NCI-H510A treated with DMSO at 0.1 percent for 48 hours (cell line): ENCODE measurements at regions not wholly inside any gene's neighbourhood (a gene's known extent, or its start where the extent isn't known, plus 50 kb on each side); places are given as distances from the start of the nearest gene placed in this dataset.
A peak's percentile ranks its signal among the peaks of the same experiment; 100 is the strongest.
"Not testable (repeated sequence)": the region's sequence is repeated elsewhere in the genome, so short reads cannot be mapped to it uniquely, and the experiment has no call there.

ENCODE experiments used
- DNase-seq: peaks from one replicate; lab custom pipeline; 2025; lab: John Stamatoyannopoulos, UW

DNA sequence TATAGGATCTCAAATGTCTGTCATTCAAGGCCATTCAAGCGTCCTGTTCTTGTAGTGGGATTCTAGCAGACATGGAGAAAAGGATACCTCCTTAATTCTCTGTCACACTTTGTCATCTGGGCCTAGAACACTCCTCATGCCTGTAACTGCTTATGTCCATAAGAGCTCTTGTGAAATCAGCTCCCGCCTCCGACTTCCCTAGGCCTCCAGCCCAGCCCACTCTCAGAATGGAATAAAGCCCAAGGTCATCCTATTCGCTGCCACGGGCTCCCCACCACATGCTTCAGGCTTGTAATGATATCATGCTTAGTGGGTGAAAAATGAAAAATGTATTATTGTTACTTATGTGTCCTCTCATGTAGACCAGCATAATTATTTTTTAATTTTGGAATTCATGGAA, 632.5 kb downstream of the ISL1 start:
- no peak for DNase-seq

DNA sequence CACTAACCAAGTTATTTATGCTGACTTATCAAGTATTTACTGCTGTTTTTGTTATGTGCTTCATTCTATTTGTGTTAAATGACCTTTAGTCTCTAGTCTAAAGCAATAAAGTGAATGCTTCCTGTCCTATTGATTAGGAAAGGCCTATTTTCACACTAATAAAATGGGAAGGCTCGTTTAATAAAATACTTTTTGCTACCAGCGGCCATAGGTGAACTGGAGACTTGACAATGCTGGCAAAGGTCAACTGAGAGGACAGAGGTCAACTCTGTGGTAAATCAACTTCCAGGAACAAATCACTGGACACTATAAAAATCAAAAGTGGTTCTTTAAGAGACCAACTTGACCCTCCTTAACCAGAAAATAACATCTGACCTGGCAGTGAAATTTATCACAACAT, 634.3 kb downstream of the ISL1 start:
- DNase-seq = no peak

DNA sequence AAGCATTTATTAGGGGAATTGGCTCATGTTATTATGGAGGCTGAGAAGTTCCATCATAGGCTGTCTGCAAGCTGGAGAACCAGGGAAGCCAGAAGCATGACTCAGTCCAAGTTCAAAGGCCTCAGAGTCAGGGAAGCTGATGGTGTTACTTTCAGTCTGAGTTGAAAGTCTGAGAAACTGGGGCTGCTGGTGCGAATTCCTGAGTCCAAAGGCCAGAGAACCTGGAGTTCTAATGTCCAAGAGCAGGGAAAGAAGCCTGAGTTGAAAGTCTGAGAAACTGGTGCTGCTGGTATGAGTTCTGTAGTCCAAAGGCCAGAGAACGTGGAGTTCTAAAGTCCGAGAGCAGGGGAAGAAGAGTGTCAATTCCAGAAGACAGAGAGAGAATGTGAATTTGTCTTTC, 641.1 kb downstream of the ISL1 start:
- no peak for DNase-seq

DNA sequence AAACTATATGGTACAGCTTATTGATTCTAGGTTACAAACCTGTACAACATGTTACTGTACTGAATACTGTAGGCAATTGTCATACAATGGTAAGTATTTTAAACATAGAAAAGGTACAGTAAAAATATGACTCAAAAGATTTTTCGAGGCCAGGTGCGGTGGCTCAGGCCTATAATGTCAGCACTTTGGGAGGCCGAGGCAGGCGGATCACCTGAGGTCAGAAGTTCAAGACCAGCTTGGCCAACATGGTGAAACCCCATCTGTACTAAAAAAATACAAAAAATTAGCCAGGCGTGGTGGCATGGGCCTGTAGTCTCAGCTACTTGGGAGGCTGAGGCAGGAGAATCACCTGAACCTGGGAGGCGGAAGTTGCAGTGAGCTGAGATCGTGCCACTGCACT, 646.6 kb downstream of the ISL1 start:
- DNase-seq = not testable (repeated sequence)

DNA sequence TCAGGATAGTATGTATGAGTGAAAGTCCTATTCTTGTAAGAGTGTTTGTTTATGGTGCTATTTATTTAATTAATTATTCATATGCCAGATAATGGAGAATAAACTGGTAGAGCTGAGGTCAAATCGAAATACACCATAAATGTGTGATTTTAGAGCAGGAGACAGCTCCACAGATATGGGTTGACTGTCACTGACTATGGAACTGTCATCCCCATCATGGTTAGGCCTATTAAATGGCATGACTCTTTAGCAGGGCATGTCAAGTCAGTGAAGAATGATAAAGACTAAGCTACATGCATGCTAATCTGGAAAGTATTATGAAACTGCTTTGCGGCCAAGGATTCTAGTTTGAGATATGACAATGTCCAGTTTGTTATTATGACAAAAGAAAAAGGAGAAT, 658.6 kb downstream of the ISL1 start:
- no peak for DNase-seq

DNA sequence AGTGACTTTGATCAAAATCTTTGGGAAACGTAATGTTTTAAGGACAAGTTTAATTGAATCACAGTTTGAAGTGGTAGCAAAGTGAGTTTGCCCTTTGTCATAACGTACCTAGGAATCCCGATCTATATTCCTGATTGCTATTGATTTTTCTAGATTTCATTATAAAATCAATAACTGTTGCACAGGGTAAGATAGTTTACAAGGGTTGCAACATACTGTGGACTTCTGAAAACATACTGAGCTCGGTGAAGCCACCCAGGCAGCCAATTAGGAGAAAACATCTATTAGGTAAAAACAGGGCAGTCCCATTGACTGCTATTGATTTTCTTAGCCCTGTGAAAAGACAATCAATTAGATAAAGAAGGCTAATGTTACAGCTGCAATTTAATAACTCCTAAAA, 659.9 kb downstream of the ISL1 start:
- DNase-seq = no peak

DNA sequence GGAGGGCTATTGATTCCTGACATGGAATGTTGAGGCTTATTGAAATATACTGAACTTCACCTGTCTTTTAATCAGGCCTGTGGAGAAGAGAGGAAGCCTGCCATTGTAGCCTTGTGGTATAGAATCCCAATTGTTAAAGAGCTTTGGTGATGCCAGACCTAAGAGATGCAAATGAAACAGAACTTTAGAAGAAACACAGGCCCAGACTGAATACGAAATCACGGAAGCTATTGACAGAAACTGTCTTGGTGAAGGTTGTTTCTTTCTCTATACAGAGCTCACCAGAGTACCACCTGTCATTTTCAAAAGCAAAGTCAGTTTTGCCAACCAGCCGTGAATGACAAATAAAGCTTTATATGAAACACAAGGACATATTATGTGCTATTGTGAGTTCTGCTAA, 660.3 kb downstream of the ISL1 start:
- peak; percentile 71 for DNase-seq

DNA sequence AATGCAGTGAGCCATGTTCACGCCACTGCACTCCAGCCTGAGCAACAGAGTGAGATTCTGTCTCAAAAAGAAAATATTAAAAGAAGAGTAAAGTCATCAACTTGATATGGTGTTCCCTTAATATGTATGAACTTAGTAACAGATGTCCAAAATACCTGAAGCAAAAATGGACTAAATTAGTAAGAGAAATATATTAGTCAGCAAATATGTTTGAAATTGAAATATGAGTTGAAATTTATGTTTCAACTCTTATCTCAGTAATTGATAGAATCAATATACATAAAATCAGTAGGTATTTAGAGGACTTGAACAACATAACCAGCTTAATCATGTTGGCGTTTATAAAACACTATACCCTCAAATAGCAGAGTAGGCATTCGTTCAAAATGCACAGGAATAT, 668.5 kb downstream of the ISL1 start:
- no peak for DNase-seq

DNA sequence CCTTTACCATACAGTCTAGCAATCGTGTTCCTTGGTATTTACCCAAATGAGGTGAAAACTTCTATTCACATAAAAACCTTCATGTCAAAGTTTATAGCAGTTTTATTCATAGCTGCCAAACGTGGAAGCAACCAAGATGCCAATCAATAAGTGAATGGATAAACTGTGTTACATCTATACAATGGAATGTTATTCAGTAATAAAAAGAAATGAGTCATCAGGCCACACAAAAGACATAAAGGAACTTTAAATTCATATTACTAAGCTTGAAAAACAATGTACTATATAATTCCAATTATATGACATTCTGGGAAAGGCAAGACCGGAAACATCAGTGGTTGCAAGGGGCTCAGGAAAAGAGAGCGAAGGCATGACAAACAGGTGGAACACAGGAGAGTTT, 679.9 kb downstream of the ISL1 start:
- DNase-seq = no peak

DNA sequence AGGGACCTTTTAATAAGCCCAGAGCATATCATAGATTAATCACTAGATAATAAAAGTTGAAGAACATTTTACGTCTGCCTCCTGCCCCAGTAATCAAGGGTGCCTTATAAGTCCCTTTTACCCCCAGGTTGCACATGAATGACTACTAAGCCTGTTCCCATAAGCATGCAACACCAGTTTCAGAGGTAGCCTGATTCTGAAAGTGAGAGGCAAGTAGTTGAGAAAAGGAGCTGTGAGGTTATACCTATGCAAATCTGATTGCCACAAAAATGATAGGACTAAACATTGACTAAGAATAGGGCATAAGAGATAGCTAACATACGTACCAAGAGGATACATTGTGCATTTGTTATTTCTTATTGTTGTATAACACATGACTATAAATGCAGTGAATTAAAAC, 681.9 kb downstream of the ISL1 start:
- DNase-seq = no peak

DNA sequence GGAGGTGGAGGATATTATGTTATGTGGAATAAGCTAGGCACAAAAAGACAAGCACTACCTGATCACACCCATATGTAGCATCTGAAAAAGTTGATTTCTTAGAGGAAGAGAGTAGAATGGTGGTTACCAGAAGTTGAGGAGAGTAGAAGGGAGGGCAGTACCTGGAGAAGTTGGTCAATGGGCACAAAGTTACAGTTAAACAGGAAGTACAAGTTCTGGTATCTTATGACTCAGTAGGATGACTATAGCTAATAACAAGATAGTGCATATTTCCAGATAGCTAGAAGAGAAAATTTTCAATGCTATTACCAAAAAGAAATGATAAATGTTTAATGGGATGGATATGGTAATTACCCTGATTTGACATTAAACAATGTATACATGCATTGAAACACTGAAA, 686.7 kb downstream of the ISL1 start:
- no peak for DNase-seq

DNA sequence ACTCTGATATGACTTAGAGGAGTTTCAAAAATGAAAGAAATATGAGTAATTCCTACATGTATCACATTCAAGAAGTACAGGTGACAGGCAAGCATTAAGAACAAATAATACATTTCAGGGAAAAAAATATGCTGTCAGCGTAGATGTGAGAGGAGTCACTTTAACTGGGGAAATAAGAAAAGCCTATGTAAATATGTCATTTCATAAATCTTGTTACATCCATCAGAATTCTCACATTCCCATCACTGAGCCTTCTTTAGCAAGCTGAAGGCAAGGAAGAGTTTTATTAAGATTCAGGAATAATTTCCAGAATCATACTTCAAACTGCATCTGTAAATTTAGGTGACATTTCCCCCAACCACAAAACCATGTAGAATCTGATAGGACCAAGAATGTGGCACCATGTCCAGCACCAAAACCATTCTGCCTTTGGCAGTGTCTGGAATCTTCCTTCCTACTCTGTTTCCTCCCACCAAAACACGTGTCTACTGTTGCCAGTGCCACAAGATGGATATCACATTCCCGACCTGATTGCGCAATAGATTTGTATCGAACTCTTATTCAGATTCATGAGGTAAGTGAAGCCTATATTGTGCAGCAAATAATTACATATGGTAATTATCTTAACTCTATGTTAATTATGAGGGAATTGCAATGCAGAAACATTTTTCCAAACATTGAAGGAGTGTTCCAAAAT, 690.9 kb downstream of the ISL1 start:
- no peak for DNase-seq

DNA sequence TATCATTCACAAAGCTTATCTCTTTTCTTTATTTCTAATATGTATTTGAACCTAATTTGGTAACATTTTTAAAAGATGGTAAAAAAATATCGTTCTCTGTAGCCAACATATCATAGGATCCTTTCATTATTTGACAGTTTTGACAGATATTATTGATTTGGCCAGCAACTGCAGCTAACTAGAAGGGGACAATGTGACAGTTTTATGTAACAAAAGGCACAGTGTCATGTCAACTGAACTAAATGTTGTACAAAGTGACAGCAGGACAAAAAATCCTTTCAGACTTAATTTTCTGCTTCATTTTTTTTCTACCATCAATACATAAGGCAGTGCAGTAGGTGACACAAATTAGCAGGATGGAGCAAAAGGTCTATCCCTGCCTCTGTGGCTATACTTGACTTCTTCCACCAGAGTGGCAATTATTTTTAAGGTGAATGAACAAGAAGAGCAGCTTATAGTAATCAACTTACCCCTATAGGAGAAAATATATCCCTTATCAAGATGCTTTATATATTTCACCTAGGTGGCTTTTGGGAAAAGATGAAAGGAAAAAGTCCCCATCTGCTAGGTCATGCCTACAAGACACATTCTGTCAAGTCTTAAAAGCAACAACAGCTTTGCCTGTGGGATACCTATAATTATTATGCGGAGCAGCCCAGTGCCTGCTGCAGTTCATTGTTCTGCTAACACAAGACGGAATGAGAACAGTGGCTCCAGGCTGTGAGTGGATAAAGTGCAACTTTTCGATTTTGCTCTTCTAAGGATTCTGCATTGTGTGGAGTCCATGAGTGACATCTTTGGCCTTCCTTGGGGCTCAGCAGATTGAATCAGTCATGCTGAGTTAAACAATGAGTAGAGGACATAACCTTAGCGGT, 694.9 kb downstream of the ISL1 start:
- no peak for DNase-seq

DNA sequence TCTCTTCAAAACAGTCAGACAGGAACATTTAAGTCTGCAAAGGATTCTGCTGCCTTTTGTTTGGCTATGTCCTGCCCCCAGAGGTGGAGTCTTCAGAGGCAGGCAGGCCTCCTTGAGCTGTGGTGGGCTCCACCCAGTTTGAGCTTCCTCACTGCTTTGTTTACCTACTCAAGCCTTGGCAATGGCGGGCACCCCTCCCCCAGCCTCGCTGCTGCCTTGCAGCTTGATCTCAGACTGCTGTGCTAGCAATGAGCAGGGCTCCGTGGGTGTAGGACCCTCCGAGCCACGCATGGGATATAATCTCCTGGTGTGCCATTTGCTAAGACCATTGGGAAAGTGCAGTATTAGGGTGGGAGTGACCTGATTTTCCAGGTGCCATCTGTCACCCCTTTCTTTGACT, 685.4 kb upstream of the ITGA1 start:
- not testable (repeated sequence) for DNase-seq

DNA sequence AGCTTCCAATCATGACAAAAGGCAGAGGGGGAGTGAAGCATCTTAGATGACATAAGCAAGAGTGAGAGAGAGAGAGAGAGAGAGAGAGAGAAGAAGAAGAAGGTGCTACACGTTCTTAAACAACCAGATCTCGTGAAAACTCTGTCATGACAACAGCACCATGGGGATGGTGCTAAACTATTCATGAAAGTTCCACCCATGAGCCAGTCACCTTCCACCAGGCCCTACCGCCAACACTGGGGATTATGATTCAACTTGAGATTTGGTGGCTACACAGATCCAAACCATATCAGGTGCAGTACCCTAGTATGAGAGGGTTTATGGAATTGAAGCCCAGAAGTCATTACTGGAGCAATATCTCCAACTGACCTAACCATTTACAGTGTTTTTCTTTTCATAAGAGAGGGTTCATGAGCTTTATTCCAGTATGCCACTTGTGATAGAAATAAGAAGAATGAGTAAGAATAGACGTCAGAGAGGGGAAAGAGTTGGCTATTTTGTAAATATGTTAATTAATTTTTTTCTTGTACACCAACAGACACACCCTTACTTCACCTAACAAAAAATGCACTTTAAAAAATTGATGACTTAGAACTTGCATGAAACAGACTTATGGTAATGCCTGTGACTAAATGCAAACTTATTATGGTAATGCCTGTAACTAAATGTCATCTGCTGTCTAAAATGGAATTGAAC, 680.4 kb upstream of the ITGA1 start:
- no peak for DNase-seq

DNA sequence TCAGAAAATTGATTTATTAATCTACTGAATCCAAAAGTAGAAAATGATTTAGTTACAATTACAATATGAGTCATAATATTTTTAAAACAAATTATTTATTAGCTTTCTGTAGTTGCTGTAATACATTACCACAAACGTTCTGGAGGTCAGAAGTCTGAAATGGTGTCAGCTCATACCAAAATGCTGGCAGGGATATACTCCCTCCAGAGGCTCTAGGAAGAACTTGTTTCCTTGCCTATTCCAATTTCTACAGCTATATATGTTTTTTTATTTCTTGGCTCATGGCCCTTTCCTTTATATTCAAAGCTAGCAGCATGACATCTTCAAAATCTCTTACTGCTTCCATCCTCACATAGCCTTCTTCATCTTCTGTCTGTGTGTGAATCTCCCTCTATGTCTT, 667.9 kb upstream of the ITGA1 start:
- DNase-seq = no peak

DNA sequence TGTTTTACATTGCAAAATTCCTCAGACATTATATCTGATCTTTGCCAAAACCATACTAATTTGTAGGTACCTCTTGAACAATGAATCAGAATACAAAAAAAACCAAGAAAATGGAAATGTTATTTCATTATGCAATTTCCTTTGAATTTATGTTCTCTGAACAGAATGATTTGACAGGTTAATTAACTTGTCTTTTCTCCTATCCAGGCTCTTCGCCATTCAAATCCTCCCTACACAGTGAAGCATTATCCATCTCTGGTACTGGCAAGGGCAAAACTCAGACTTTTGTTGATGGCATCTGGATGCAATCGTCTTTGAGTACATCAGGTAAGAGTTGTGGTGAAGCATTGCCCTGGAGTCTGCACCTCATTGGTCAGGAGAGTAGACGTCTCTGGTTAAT, 655.7 kb upstream of the ITGA1 start:
- DNase-seq = no peak

DNA sequence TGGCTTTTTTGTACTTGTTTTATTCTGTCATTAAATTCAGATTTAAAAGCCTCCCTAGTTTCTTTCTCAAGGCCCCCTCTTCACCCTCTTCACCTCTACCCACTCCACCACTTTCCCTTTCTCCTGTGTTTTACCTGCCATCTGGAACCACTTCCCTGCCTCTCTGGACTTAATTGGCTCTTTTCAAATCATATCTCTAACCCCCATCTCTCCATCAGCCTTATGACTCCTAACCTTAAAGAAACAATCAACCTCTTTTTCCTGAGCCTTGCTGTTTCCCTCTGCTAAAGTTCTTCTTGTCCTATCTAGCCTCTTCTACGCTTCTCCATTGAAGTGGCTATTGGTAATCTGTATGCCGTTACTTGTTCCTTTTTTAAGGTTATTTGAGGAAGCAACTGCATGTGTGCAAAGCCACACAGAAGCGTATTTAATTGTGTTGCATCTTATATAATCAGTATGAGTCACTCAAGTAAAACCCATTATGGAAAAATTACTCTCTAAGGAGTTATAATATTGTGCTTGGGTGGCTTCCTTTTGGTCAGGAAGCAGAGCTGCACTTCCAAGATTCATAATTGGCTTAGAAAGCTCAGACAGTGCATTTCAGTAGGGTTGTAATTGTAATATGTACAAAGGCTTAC, 653.6 kb upstream of the ITGA1 start:
- peak; percentile 7 for DNase-seq

DNA sequence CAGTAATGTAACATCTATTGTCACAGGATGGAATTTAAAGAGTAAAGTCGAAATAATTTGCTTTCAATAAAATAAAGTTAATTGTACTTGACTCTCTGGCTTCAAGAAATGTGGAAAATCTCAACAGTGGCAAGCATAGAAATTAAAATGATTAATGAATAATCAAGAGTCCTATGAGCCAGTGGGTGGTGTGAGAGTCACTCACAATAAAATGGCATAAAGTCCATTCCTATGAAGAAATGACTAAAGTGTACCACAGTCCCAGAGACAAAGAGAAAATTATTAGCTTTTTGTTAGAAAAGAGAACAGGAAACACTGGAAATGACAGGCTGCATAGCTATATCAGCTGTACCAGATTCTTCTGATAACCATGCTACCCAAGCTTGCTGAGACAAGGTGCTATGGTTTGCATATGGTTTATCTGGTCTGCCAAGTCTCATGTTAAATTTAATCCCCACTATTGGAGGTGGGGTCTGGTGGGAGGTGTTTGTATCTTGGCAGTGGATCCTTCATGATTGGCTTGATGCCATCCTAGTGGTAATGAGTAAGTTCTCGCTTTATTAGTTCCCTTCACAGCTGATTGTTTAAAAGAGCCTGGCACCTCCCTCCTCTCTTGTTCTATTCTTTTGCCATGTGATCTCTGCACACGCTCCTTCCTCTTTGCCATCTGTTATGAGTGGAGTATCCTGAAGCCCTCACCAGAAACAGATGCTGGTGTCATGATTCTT, 647.7 kb upstream of the ITGA1 start:
- DNase-seq = no peak

DNA sequence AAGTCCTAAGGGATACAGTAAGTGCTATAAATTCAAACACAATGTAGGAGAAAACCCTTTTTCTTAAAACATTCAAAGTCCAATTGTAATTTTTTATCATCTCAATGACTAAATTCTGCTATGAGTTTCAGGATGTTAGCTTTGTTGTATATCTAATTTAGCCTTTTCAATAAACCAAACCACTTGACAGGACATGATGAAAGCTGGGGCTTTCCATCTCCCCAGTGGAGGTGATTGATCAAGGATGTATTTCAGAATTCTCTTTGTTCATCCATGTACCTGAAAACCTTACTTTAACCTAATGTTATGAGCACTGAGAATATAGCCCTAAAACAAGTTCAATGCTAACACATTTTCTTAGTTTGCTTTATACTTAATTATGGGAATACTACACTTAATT, 639.0 kb upstream of the ITGA1 start:
- DNase-seq = no peak

DNA sequence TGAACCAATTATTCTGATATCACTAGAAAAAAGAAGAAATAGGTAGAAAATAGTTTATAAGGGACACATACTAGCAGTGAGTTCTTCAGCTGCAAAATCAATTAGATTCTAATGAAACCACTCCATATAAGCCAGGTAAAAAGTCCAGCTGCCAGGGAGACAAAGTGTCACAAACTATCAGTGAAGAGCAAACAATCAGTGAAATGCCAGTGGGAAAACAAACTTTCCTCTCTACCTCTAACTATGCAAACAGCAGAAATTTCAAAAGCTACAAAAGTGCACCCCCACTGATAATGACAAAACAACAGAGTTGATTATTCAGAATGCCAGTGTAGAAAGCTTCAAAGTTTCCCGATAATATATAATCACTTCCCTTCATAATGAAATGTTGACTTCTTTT, 637.2 kb upstream of the ITGA1 start:
- peak; percentile 17 for DNase-seq

DNA sequence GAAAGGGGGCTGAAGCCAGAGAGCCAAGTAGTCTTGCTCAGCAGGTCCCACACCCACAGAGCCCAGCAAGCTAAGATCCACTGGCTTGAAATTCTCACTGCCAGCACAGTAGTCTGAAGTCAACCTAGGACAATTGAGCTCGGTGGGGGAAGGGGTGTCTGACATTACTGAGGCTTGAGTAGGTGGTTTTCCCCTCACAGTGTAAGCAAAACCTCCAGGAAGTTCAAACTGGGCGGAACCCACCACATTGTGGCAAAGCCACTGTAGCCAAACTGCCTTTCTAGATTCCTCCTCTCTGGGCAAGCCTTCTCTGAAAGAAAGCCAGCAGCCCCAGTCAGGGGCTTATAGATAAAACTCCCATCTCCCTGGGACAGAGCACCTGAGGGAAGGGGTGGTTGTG, 630.9 kb upstream of the ITGA1 start:
- not testable (repeated sequence) for DNase-seq
